H1 (cell line): ENCODE measurements at regions not wholly inside any gene's neighbourhood (a gene's known extent, or its start where the extent isn't known, plus 50 kb on each side); places are given as distances from the start of the nearest gene placed in this dataset.

ENCODE experiments used
- CTCF ChIA-PET: fragments of 300-600 bp; sonication (Branson Sonifier 250); formaldehyde crosslinking; loops from one replicate; lab custom pipeline; 2021; ENCODE audit not compliant: partially characterized antibody; lab: Charles Lee
- POLR2A ChIA-PET: fragments of 300-600 bp; sonication (Branson Sonifier 250); formaldehyde crosslinking; loops from one replicate; lab custom pipeline; 2021; ENCODE audit warnings: inconsistent platforms; ENCODE audit not compliant: partially characterized antibody; lab: Charles Lee
- DNase-seq, 2 experiments: peaks; one replicate each; pipeline versions ENCODE4 v3.0.0 to v3.0.0-alpha.2; 2010 to 2022; ENCODE audit warnings: low spot score in 2 of 2, low read depth in 1 of 2, mixed read lengths in 1 of 2
- FAIRE-seq: peaks from 2 replicates; lab custom pipeline; 2011; peaks lifted over from hg19 to GRCh38; lab: Jason Lieb, UNC
- H2AFZ ChIP-seq: 2 replicates; pipeline ENCODE4 v1.8.1; 2012; ENCODE audit warnings: low read length, inconsistent platforms
- H2AK5ac ChIP-seq: 2 replicates; pipeline ENCODE4 v1.6.1; 2013; ENCODE audit warnings: low read depth, low read length
- H2BK120ac ChIP-seq: replicated peaks from 2 replicates; pipeline ENCODE3; 2013; ENCODE audit warnings: low read depth, low read length, inconsistent platforms
- H2BK12ac ChIP-seq: 2 replicates; pipeline ENCODE4 v1.6.1; 2013; ENCODE audit warnings: low read depth, low read length
- H2BK15ac ChIP-seq: 2 replicates; pipeline ENCODE4 v1.6.1; 2013; ENCODE audit warnings: low read length
- H2BK20ac ChIP-seq: 2 replicates; pipeline ENCODE4 v1.6.1; 2013; ENCODE audit warnings: low read length
- H2BK5ac ChIP-seq: 2 replicates; pipeline ENCODE4 v1.6.1; 2013; ENCODE audit warnings: low read depth, low read length
- H3K14ac ChIP-seq: 2 replicates; pipeline ENCODE4 v1.6.1; 2013; ENCODE audit warnings: inconsistent platforms; ENCODE audit not compliant: insufficient read length
- H3K18ac ChIP-seq: 2 replicates; pipeline ENCODE4 v1.6.1; 2013; ENCODE audit warnings: low read length; ENCODE audit errors: extremely low read depth
- H3K23ac ChIP-seq: 2 replicates; pipeline ENCODE4 v1.6.1; 2013; ENCODE audit warnings: inconsistent platforms; ENCODE audit not compliant: insufficient read length
- H3K23me2 ChIP-seq: 2 replicates; pipeline ENCODE4 v1.6.1; 2013; ENCODE audit warnings: low read depth, low read length
- H3K27ac ChIP-seq: 2 replicates; pipeline ENCODE4 v1.6.1; 2011; ENCODE audit warnings: low read depth, low read length, inconsistent platforms
- H3K27me3 ChIP-seq, 4 experiments: replicated peaks in 1 of 4; 1 replicate in 1 of 4; 2 replicates in 3 of 4; pipeline versions ENCODE4 v1.6.1 to v1.8.1; 2011 to 2013; ENCODE audit warnings: low read length in 3 of 4, mild to moderate bottlenecking in 3 of 4, inconsistent platforms in 2 of 4, mixed read lengths in 2 of 4, moderate library complexity in 1 of 4; ENCODE audit not compliant: control insufficient read depth in 3 of 4, insufficient read depth in 3 of 4; ENCODE audit errors: extremely low read depth in 1 of 4
- H3K36me3 ChIP-seq, 4 experiments: 2 replicates each; pipeline versions ENCODE4 v1.6.1 to v1.8.1; 2011 to 2013; ENCODE audit warnings: mild to moderate bottlenecking in 4 of 4, low read length in 3 of 4, moderate library complexity in 2 of 4, control low read depth in 1 of 4, inconsistent platforms in 1 of 4; ENCODE audit not compliant: insufficient read depth in 4 of 4, control insufficient read depth in 2 of 4
- H3K4ac ChIP-seq: replicated peaks from 2 replicates; pipeline ENCODE3; 2013; ENCODE audit warnings: low read length, low read depth, mixed read lengths, inconsistent platforms; ENCODE audit not compliant: insufficient read length
- H3K4me1 ChIP-seq, 4 experiments: replicated peaks in 1 of 4; 1 replicate in 1 of 4; 2 replicates in 3 of 4; pipeline versions ENCODE4 v1.6.1 to v1.8.1; 2011 to 2013; ENCODE audit warnings: low read length in 3 of 4, inconsistent platforms in 2 of 4, mixed read lengths in 1 of 4; ENCODE audit not compliant: insufficient read depth in 4 of 4, control insufficient read depth in 3 of 4
- H3K4me2 ChIP-seq, 2 experiments: 2 replicates each; pipeline versions ENCODE4 v1.6.1 to v1.8.1; 2011 to 2013; ENCODE audit warnings: low read depth in 2 of 2, low read length in 2 of 2, control low read depth in 1 of 2, inconsistent platforms in 1 of 2, mild to moderate bottlenecking in 1 of 2; ENCODE audit not compliant: insufficient read depth in 1 of 2
- H3K4me3 ChIP-seq, 4 experiments: fragments of 200-600, 300-600 bp in 1 of 4; sonication (generic), shearing (Covaris generic), sonication (Bioruptor Twin) in 1 of 4; 2 replicates each; pipeline versions ENCODE4 v1.5.1 to v1.8.1; 2011 to 2016; ENCODE audit warnings: low read length in 4 of 4, low read depth in 3 of 4, control low read depth in 2 of 4, inconsistent platforms in 2 of 4, mild to moderate bottlenecking in 2 of 4, mixed read lengths in 1 of 4, moderate library complexity in 1 of 4; ENCODE audit not compliant: insufficient read depth in 2 of 4; ENCODE audit errors: extremely low read depth in 1 of 4
- H3K56ac ChIP-seq: replicated peaks from 2 replicates; pipeline ENCODE3; 2013; ENCODE audit warnings: low read depth, mild to moderate bottlenecking, mixed read lengths, low read length, inconsistent platforms; ENCODE audit not compliant: insufficient read length
- H3K79me1 ChIP-seq: 2 replicates; pipeline ENCODE4 v1.6.1; 2013; ENCODE audit warnings: low read depth, low read length, control low read depth
- H3K79me2 ChIP-seq, 2 experiments: 2 replicates each; pipeline versions ENCODE4 v1.6.1 to v1.8.1; 2012 to 2013; ENCODE audit warnings: low read length in 2 of 2, mild to moderate bottlenecking in 2 of 2, inconsistent platforms in 1 of 2; ENCODE audit not compliant: insufficient read depth in 2 of 2, control insufficient read depth in 1 of 2
- H3K9ac ChIP-seq, 4 experiments: replicated peaks in 1 of 4; 1 replicate in 1 of 4; 2 replicates in 3 of 4; pipeline versions ENCODE4 v1.6.1 to v1.8.1; 2011 to 2013; ENCODE audit warnings: low read depth in 3 of 4, low read length in 3 of 4, control low read depth in 2 of 4, mild to moderate bottlenecking in 2 of 4, moderate library complexity in 2 of 4, inconsistent platforms in 1 of 4; ENCODE audit errors: extremely low read depth in 1 of 4
- H3K9me3 ChIP-seq, 2 experiments: 2 replicates each; pipeline versions ENCODE4 v1.6.1 to v1.8.1; 2012 to 2013; ENCODE audit warnings: mild to moderate bottlenecking in 2 of 2, moderate library complexity in 2 of 2, control low read depth in 1 of 2, inconsistent platforms in 1 of 2, low read depth in 1 of 2, low read length in 1 of 2, mixed read lengths in 1 of 2; ENCODE audit not compliant: insufficient read depth in 2 of 2
- H4K20me1 ChIP-seq, 2 experiments: replicated peaks in 1 of 2; 2 replicates each; pipeline versions ENCODE3 to v1.8.1; 2011 to 2013; ENCODE audit warnings: inconsistent platforms in 2 of 2, low read length in 2 of 2, mild to moderate bottlenecking in 1 of 2; ENCODE audit not compliant: insufficient read depth in 2 of 2, control insufficient read depth in 1 of 2
- H4K5ac ChIP-seq: 2 replicates; pipeline ENCODE4 v1.6.1; 2013; ENCODE audit warnings: low read length, low read depth, mixed read lengths, inconsistent platforms; ENCODE audit not compliant: insufficient read length
- H4K8ac ChIP-seq: 2 replicates; pipeline ENCODE4 v1.8.0; 2013; ENCODE audit warnings: mild to moderate bottlenecking, moderate library complexity, low read length, inconsistent platforms; ENCODE audit not compliant: insufficient read depth; ENCODE audit errors: extremely low read depth
- H4K91ac ChIP-seq: replicated peaks from 2 replicates; pipeline ENCODE3; 2013; ENCODE audit warnings: low read length, mixed read lengths, inconsistent platforms; ENCODE audit not compliant: insufficient read length
- CHD1 ChIP-seq: IDR thresholded peaks from 2 replicates; pipeline ENCODE4 v1.6.1; 2012; ENCODE audit warnings: low read depth, low read length, improper control_type of control experiment
- CREB1 ChIP-seq: IDR thresholded peaks from 2 replicates; pipeline ENCODE4 v1.6.1; 2012; ENCODE audit warnings: inconsistent platforms
- EP300 ChIP-seq, 2 experiments: IDR thresholded peaks; 1 replicate in 1 of 2; 2 replicates in 1 of 2; pipeline ENCODE4 v1.6.1; 2011 to 2012; ENCODE audit warnings: low read depth in 2 of 2, low read length in 2 of 2, mild to moderate bottlenecking in 2 of 2, borderline replicate concordance in 1 of 2, inconsistent platforms in 1 of 2, moderate library complexity in 1 of 2
- SIRT6 ChIP-seq: IDR thresholded peaks from one replicate; pipeline ENCODE4 v1.7.1; 2012; ENCODE audit warnings: low read length, inconsistent platforms
- SP4 ChIP-seq: IDR thresholded peaks from 2 replicates; pipeline ENCODE4 v1.6.1; 2012; ENCODE audit warnings: low read length, inconsistent platforms
- TBP ChIP-seq: IDR thresholded peaks from 2 replicates; pipeline ENCODE4 v1.6.1; 2011; ENCODE audit warnings: low read depth, low read length, improper control_type of control experiment
- WGBS, 2 experiments: shearing (Covaris generic) in 1 of 2; methylation state at CpG; one replicate each; pipeline versions ENCODE4 v1.1.6 to v1.1.7; 2013 to 2015; ENCODE audit warnings: low lambda C conversion rate in 2 of 2, mixed read lengths in 2 of 2, inconsistent platforms in 1 of 2, low coverage in 1 of 2, missing lambda C conversion rate in 1 of 2; ENCODE audit not compliant: insufficient replicate concordance in 2 of 2, insufficient coverage in 1 of 2, insufficient read length in 1 of 2; ENCODE audit errors: extremely low coverage in 1 of 2, missing lambda C conversion rate in 1 of 2; 5-methylcytosine and 5-hydroxymethylcytosine counted together

DNA sequence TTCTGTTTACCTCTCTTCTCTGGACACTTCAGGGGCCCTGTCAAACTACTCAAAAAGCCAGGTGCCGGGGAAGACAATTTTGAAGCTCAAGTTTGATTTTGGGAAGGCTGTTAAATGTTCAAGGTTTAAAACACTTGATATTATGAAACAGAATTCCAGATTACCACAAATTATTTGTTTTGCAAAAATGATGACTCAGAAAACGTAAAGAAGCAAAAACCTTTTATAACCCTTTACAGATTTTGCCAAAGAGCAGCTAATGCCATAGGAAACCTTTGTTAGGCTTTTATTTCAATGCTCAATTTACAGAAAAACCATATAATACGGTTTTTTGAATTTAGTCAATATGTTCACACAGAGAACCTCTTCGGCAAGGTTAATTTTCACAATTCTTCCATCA lies 593.4 kb upstream of the ZP4 start:
- H3K27ac ChIP-seq, result no peak overlapping the region
- no peak overlapping the region for H2BK12ac ChIP-seq
- no peak overlapping the region for H2BK120ac ChIP-seq
- H3K23ac ChIP-seq, result no peak overlapping the region
- no peaks in the 10 kb centered on the region for H3K79me1 ChIP-seq
- H2AFZ ChIP-seq, result no peak overlapping the region
- H3K18ac ChIP-seq, result no peak overlapping the region
- H3K56ac ChIP-seq, result no peak overlapping the region
- H3K9me3 ChIP-seq, result no peaks in the 10 kb centered on the region
- no peak overlapping the region for H4K91ac ChIP-seq
- CTCF ChIA-PET, result no interaction called here
- H4K8ac ChIP-seq, result no peak overlapping the region
- FAIRE-seq (no peak), DNase-seq (no peak)
- no peaks in the 10 kb centered on the region; the same call in 1 of the 2 replicates for H3K23me2 ChIP-seq
- H2BK5ac ChIP-seq, result no peak overlapping the region
- no peak overlapping the region for H2BK20ac ChIP-seq
- no peaks in the 10 kb centered on the region for H3K27me3 ChIP-seq
- no peaks in the 10 kb centered on the region for H3K36me3 ChIP-seq
- no peak overlapping the region for H3K4me2 ChIP-seq
- no peak overlapping the region for H3K14ac ChIP-seq
- no peak overlapping the region for H3K4me3 ChIP-seq
- H3K4me1 ChIP-seq, result no peaks in the 10 kb centered on the region; a peak in 2 of 7 replicates
- H3K4ac ChIP-seq, result no peak overlapping the region
- H2AK5ac ChIP-seq, result no peak overlapping the region
- H3K9ac ChIP-seq, result no peak overlapping the region
- 93% methylated on average over 4 of the region's 4 CpGs; no CpG with 5 or more reads in 1 of the 2 experiments for WGBS, 2 experiments
- POLR2A ChIA-PET, result interaction anchor here (1.1 kb wide), 1 partner anchor 18 kb away, joined by 4 read pairs; no protein-coding TSS in a partner anchor
- no peak overlapping the region for H4K5ac ChIP-seq
- no peaks in the 10 kb centered on the region for H3K79me2 ChIP-seq
- H2BK15ac ChIP-seq, result no peak overlapping the region
- H4K20me1 ChIP-seq, result no peaks in the 10 kb centered on the region
- TF ChIP-seq SIRT6 (no peak), TBP (no peak), CREB1 (no peak), SP4 (no peak), EP300 (IDR thresholded peaks at IDR 0.05; ENCODE audit: borderline replicate concordance in 1 of 2, low read depth in 2 of 2, low read length in 2 of 2) (no peak), CHD1 (no peak)
